Activated CD4-positive, alpha-beta T cell treated with anti-CD3 and anti-CD28 coated beads, Interleukin-2, amount 50 U/mL, for 1 hour (primary cell): ENCODE measurements at regions not wholly inside any gene's neighbourhood (a gene's known extent, or its start where the extent isn't known, plus 50 kb on each side); places are given as distances from the start of the nearest gene placed in this dataset.
A peak's percentile ranks its signal among the peaks of the same experiment; 100 is the strongest.

Experiments
- DNase-seq: peaks from one replicate; pipeline ENCODE4 v3.0.0-alpha.2; 2020

DNA sequence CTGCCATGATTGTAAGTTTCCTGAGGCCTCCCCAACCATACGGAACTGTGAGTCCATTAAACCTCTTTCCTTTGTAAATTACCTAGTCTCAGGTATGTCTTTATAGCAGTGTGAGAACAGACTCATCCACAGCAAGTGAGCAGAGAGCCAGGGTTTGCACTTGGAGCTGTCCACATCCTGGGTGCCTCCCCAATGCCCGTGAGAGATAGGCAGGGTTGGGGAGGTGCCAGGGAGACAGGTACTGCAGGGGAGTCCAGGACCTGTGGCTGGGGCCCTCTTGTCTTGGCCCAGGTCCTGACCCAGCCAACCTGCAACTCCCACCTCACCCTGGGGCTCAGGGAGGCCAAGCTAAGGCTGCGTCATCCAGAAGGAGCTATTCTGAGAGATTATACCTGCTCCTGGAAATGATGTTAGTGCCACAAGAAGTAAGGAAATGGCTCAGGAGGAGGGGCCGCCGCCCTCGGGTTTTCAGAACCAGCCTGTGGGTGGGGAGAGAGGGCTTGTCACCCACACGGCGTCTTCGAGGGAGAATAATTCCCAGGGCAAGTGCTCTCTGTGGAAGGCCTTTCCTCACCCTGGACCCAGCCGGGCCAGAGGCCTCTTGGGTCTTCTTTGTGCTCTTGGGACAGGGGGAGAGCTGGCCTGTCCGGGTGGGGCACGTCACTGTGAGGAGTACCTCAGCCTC is 66.5 kb downstream of the ADRA2C start:
- no peak for DNase-seq

DNA sequence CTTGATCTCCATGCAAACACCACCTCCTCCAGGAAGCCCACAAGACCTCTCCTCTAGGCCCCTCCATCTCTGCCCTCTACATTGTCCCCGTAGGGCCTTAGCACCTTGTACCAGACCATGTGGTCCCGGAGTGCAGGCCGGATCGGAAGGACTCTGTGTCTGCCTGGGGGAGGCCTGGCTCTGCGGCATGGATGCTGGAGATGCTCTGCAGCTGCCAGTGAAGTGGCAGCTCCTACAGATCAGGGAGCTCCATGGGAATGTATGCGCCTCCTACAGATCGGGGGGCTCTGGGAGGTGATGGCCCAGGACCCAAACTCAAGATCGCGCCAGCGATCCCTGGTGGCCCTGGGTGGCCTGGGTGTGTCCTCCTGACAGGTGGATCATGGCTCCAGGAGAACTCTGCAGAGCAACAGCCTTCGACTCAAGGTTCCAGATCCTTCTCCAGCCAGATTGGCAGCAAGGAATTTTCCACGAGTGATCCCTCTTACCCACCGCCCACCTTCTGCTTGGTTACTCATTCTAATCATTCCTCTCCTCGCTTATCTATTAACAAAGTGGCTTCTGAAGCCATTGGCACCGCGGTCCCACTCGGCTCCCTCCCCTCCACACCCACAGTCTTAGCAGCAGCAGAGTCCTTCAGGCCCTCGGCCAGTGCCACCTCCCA is 67.3 kb downstream of the ADRA2C start:
- no peak for DNase-seq

DNA sequence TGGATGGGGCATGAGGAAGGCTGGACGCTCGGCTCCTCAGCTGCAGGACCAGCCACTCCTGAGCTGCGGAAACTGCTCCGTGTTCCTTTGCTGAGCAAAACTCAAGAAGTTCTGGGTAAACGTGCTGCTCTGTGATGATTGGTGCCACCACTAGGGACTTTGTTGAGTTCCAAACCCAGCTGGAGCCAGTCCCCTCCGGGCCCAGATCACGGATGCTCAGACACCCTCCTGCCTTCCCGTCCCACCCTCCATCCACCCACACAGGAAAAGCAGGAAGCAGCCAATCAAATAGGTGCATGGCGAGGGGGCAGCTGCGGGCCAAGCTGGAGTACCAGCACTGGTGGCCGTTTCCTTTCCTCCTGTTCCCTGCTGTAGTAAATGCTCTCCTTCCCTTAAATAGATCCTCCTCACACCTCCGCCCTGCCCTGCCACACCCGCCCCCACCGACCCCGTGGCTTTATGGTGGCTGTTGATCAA is 68.0 kb downstream of the ADRA2C start:
- DNase-seq = no peak

GRCh38 chr4:3834663-3835521 is 68.7 kb downstream of the ADRA2C start:
- no peak for DNase-seq

- DNase-seq = no peak
These were observed 69.6 kb downstream of the ADRA2C start for GRCh38 chr4:3835527-3836405.

GRCh38 chr4:3836406-3836755 is 70.2 kb downstream of the ADRA2C start:
- DNase-seq = no peak

GRCh38 chr4:3836756-3837601 is 70.8 kb downstream of the ADRA2C start:
- peak; percentile 8 for DNase-seq

DNA sequence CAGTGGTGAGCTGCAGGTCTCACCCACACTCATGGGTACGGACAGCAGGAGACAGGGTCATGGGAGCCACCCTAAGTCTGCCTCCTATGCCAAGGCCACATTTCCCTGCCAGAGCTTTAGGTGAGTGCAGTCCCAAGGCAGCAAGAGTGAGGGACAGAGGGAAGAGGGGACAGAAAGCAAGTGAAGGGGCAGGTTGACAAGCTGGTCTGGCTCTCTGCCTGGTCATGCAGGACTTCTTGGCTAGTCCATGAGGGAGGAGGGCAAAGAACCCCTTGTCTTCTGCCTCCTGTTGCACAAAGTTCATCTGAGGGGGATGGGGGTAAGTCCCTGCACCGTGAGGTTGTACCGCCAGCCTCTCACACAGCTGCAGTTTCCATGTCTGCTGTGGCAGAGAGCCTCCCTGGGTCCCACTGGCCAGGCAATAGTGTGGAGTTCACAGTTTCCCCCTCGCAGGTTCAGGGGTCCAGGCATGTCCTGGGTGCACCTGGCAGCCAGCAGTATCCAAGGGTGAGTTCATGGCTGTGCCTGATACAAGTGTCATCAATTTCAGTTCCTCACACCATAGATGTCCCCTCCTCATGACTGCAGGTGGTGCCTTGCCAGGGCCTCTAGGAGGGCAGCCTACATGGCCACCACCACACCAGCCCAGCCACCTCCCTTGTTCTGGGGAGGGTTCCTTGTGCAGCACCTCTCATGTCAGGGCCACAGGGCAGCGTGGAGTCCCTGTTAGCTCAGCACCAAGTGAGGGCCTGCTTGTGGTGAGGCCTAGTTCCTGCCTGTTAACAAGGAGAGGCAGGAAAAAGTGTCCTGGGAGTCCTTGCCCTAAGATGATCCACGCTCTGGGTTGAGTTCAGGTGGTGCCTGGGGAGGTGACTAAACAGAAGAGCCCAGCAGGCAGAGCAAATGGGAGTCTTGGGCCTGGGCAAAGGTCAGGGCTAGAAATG is 72.5 kb downstream of the ADRA2C start:
- no peak for DNase-seq

DNA sequence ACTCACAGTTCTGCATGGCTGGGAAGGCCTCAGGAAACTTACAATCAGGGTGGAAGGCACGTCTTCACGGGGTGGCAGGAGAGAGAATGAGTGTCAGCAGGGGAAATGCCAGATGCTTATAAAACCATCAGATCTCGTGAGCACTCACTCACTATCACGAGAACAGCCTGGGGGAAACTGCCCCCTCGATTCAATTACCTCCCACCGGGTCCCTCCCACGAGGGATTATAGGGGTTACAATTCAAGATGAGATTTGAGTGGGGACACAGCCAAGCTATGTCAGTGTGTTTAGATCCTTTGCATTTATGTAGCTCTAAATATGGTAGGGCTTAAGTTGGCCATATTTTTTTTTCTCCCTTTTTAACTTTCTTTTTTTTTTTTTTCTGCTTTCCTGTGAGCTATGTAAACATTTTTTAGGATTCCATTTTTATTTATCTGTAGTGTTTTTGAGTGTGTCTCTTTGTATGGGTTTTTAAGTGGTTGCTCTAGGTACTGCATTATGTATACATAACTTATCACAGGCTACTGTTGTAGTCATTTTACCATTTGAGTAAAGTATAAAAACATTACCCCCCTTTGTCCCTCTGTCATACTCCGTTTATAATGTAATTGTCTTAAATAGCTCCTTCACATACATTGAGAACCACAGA is 79.0 kb downstream of the ADRA2C start:
- no peak for DNase-seq

GRCh38 chr4:3845744-3846429 is 79.7 kb downstream of the ADRA2C start:
- no peak for DNase-seq

DNA sequence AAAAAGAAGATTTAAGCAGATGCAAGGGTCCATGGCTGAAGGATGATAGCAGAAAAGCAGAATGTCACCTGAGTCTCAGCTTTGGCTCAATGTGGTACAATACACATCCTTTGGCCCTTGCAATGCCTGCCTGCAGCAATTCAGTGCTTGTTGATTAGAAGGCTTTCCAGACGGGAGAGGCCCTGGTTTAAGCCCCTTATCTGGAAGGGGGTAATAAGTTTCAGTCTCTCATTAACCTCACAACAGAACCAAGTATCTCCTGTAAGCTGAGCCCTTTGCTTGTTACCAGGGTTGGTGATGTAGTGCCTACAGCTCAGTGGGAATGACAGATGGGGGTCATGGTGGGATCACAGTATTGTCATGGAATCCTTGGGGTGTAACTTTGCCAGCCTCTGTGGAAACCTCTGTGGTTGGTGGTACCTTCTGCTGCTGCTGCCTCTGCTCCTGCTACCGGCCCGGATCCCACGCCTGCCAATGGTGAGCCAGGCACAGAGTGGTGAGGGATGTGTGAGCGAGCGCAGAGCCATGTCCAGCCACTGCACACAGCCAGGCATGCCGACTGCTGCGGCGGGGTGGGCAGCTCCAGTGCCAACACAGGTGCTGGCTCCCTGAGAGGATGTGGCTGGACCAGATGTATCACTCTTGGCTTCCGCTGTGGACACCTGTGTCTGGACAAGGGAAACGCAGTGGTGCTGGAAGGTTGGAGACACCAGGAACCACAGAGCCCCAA is 81.2 kb downstream of the ADRA2C start:
- no peak for DNase-seq

DNA sequence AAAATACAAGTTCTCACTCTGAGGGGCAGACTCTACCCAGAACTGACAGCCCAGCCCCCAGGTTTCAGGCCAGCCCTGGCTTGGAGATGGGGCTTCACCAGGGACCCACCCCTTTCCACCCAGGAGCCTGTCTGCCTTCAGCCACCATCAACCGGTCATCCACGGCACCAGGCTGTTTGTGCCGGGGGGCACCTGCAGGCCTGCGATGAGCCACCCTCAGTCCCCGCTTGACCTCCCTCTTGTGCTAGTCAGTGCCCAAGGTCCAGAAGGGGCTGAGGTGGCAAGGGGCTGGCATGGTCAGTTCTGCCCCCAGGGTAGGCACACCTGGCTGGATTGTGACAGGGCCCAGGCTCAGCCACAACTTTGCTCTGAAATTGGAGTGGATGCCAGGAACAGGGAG is 82.1 kb downstream of the ADRA2C start:
- no peak for DNase-seq

DNA sequence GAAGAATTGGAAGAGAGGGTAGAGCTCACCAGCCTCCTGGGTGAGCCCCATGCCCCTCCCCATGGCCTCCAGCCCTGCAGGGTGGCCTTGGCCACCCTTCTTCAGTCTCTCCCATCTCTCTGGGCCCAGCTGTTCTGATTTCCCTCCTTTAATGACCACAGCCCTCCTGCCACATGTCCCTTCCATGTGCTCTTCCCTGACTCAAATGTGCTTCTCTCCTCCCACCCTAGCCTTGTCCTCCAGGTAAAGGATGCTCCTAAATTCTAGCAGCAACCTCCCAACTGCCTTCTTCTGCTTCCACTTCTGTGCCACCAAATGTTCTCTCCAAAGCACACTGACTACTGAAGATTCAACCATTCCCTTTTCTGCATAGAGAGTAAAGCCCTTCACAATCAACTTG is 83.0 kb downstream of the ADRA2C start:
- DNase-seq = no peak

- no peak for DNase-seq
These were observed 83.9 kb downstream of the ADRA2C start for GRCh38 chr4:3850128-3850527.

DNA sequence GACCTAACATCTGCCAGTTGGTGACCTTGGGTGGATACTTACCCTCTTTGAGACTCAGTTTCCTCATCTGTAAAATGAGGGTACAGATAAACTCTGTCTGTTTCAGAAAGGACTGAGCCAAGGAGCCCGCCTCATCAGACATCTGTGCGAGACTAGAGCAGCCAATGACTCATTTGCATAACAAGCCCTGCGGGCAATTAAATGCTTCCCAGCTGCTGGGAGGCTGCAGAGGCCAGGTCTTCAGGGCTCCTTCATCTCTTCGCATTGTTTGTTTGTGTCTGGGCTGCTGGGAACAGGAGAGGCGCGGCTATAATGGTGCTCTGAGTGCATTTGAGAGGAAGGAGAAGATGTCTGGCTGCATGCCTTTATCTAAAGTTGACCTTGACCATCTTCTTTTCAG is 85.0 kb downstream of the ADRA2C start:
- no peak for DNase-seq

DNA sequence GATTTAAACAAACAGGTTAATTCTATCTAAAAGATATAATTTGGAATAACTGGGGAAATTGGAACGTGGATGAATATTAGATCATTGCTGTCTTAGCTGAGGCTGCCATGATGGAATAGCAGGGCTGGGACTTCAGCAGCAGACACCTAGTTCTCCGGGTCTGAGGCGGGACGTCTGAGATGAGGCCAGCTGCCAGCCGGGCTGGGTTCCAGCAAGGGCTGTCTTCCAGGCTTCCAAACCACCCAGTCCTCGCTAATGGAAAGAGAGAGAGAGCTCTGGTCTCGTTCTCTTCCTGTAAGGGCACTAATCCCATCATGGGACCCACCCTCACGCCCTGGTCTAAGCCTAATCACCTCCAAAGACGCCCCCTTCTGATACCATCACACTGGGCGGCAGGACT is 85.7 kb downstream of the ADRA2C start:
- no peak for DNase-seq

GRCh38 chr4:3852309-3852708 is 86.1 kb downstream of the ADRA2C start:
- DNase-seq = no peak

DNA sequence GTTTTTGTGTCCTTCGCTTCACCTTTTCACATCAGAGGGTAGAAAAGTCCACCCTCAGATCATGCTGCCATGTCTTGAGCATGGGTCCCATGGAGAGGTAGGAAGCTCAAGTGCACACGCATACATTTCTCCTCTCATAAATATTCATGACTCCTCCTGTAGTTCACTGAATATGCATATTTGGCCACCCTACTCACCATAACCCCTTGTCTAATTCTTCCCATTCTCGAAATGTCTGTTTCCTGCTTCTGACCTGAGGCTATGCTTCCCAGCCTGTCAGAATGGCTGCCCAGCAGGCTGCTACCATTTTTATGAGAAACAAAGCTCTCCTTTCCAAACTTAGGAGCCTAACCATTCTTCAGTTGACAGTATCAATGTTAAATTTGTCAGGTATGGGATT is 86.5 kb downstream of the ADRA2C start:
- DNase-seq = no peak
